ENCODE measurements at regions not wholly inside any gene's neighbourhood (a gene's known extent, or its start where the extent isn't known, plus 50 kb on each side); places are given as distances from the start of the nearest gene placed in this dataset.

GRCh38 chr6:50102676-50103075, 52.9 kb upstream of the DEFB112 start:
- Histone ChIP-seq H3K9me3 (no peaks in the 10 kb centered on the region), H3K4me3 (no peak overlapping the region), H3K27me3 (replicated peaks; ENCODE audit: insufficient read depth) (no peaks in the 10 kb centered on the region), H3K36me3 (no peaks in the 10 kb centered on the region), H3K4me1 (replicated peaks) (no peaks in the 10 kb centered on the region), H3K27ac (no peak overlapping the region)
- no peak for TF ChIP-seq POLR2AphosphoS5 (IDR thresholded peaks at IDR 0.05)
- no peak for TF ChIP-seq CTCF (IDR thresholded peaks at IDR 0.05)
- TF ChIP-seq POLR2A (IDR thresholded peaks at IDR 0.05), result no peak
- intact Hi-C loops (cut with DNase I), result no loop called here
- no peak for DNase-seq (ENCODE audit: low spot score)

GRCh38 chr6:50110587-50110986, 60.9 kb upstream of the DEFB112 start:
- intact Hi-C loops (cut with DNase I), result no loop called here
- Histone ChIP-seq H3K36me3 (no peaks in the 10 kb centered on the region), H3K4me3 (no peak overlapping the region), H3K9me3 (no peaks in the 10 kb centered on the region), H3K27ac (no peak overlapping the region), H3K4me1 (replicated peaks) (no peaks in the 10 kb centered on the region), H3K27me3 (replicated peaks; ENCODE audit: insufficient read depth) (no peaks in the 10 kb centered on the region)
- TF ChIP-seq POLR2A (IDR thresholded peaks at IDR 0.05) (no peak), CTCF (IDR thresholded peaks at IDR 0.05) (no peak), POLR2AphosphoS5 (IDR thresholded peaks at IDR 0.05) (no peak)
- WGBS, result 86% methylated on average over 2 of the region's 2 CpGs
- no peak for DNase-seq (ENCODE audit: low spot score)

GRCh38 chr6:50112981-50113857, 63.5 kb upstream of the DEFB112 start:
- Histone ChIP-seq H3K9me3 (no peaks in the 10 kb centered on the region), H3K36me3 (no peaks in the 10 kb centered on the region), H3K4me1 (replicated peaks) (no peaks in the 10 kb centered on the region), H3K27ac (no peak overlapping the region), H3K4me3 (no peak overlapping the region), H3K27me3 (replicated peaks; ENCODE audit: insufficient read depth) (no peaks in the 10 kb centered on the region)
- DNase-seq (ENCODE audit: low spot score), result no peak
- TF ChIP-seq POLR2AphosphoS5 (IDR thresholded peaks at IDR 0.05) (no peak), POLR2A (IDR thresholded peaks at IDR 0.05) (no peak), CTCF (IDR thresholded peaks at IDR 0.05) (no peak)
- whole genome bisulfite sequencing, result 70% methylated on average over 8 of the region's 8 CpGs
- intact Hi-C loops (cut with DNase I), result no loop called here

- no peaks in the 10 kb centered on the region for H3K4me1 ChIP-seq (replicated peaks)
- intact Hi-C loops (cut with DNase I), result no loop called here
- no peaks in the 10 kb centered on the region for H3K36me3 ChIP-seq
- H3K9me3 ChIP-seq, result no peaks in the 10 kb centered on the region
- no peak overlapping the region for H3K4me3 ChIP-seq
- no peaks in the 10 kb centered on the region for H3K27me3 ChIP-seq (replicated peaks; ENCODE audit: insufficient read depth)
- 21% methylated on average over 2 of the region's 2 CpGs for WGBS
- no peak overlapping the region for H3K27ac ChIP-seq
- TF ChIP-seq POLR2A (IDR thresholded peaks at IDR 0.05) (no peak), POLR2AphosphoS5 (IDR thresholded peaks at IDR 0.05) (no peak), CTCF (IDR thresholded peaks at IDR 0.05) (no peak)
- no peak for DNase-seq (ENCODE audit: low spot score)
These were observed 66.7 kb upstream of the DEFB112 start for GRCh38 chr6:50116390-50116789.
